Stimulated activated memory B cell treated with anti-CD40 and anti-IgM and Interleukin-4, amounts not matched to agents 10 μg/mL and 1 μg/mL and 100 μg/mL, for 72 hours (primary cell): ENCODE measurements at regions not wholly inside any gene's neighbourhood (a gene's known extent, or its start where the extent isn't known, plus 50 kb on each side); places are given as distances from the start of the nearest gene placed in this dataset.
"Not testable (repeated sequence)": the region's sequence is repeated elsewhere in the genome, so short reads cannot be mapped to it uniquely, and the experiment has no call there.

Experiments
- ATAC-seq: fragments of 150-1000 bp; cut with Tn5 transposase; 2 replicates; pipeline ENCODE4 v1.10.0; 2021
- H3K27ac Mint-ChIP-seq: one replicate; pipeline ENCODE4 v1.8.0; 2022; ENCODE audit warnings: mild to moderate bottlenecking, mixed read lengths
- H3K27me3 Mint-ChIP-seq: one replicate; pipeline ENCODE4 v1.8.0; 2022; ENCODE audit warnings: mixed read lengths
- H3K36me3 Mint-ChIP-seq: one replicate; pipeline ENCODE4 v1.8.0; 2022; ENCODE audit warnings: mixed read lengths
- H3K4me1 Mint-ChIP-seq: one replicate; pipeline ENCODE4 v1.8.0; 2022; ENCODE audit warnings: mixed read lengths
- H3K4me3 Mint-ChIP-seq: one replicate; pipeline ENCODE4 v1.8.0; 2022; ENCODE audit warnings: mild to moderate bottlenecking, moderate library complexity, mixed read lengths
- H3K9me3 Mint-ChIP-seq: one replicate; pipeline ENCODE4 v1.8.0; 2022; ENCODE audit warnings: mixed read lengths

DNA sequence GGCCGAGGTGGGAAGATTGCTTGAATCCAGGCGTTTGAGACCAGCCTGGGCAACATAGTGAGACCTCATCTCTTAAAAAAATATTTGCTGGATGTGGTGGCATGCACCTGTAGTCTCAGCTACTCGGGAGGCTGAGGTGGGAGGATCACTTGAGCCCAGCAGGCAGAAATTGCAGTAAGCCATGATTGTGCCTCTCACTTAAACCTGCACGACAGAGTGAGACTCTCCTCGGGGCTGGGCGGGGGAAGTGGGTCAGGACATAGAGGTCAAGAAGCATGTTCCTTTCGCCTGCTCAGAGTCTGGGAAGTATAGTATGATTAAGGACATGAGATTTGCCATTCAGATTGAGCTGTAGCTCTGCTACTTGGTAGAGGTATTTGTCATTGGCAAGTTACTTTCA, 52.3 kb downstream of the SEPTIN7 start:
- Mint-ChIP-seq H3K36me3 (peaks cover 42% of the 10 kb centered on the region), H3K4me1 (peaks cover 50% of the 10 kb centered on the region)
- not testable (repeated sequence) for H3K27me3 Mint-ChIP-seq, H3K4me3 Mint-ChIP-seq, H3K27ac Mint-ChIP-seq, ATAC-seq, H3K9me3 Mint-ChIP-seq

DNA sequence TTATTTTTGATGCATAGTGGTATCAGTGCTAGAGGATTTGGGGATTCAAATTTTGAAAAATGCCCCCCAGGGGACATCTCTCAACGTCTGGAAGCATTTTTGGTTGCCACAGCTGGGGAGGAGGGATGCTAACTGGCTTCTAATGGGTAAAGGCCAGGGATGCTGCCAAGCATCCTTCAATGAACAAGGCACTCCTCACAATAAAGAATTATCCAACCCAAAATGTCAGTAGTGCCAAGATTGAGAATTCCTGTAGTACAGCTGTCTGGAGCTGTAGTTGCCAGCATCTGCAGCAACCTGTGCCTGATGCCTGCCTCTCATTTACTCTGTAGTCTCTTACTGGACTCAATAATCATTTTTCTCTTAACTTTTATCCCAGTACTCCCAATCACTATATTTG, 53.5 kb downstream of the SEPTIN7 start:
- H3K4me1 Mint-ChIP-seq: peaks cover 46% of the 10 kb centered on the region

DNA sequence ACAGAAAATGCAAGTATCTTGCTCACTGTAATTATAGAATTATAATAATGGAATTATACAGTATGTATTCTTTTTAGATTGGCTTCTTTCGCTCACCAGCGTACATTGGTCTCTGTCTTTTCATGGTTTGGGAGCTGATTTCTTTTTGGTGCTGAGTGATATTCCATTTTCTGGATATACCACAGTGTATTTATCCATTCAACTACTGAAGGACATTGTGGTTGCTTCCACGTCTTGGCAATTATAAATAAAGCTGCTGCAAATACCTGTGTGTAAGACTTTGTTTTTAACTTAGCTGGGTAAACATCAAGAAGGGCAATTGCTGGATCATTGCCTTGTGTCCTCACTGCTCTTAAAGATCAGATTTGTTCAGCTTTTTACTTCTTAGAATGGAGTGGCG, 55.3 kb downstream of the SEPTIN7 start:
- Mint-ChIP-seq H3K27me3 (no peaks in the 10 kb centered on the region), H3K27ac (no peak overlapping the region), H3K4me1 (peaks cover 50% of the 10 kb centered on the region), H3K36me3 (peaks cover 35% of the 10 kb centered on the region), H3K9me3 (peaks cover 3% of the 10 kb centered on the region), H3K4me3 (no peak overlapping the region)
- ATAC-seq: no peak

More for the DNA sequence above, 53.5 kb downstream of the SEPTIN7 start:
- peaks cover 40% of the 10 kb centered on the region for H3K36me3 Mint-ChIP-seq
- H3K4me3 Mint-ChIP-seq: no peak overlapping the region
- ATAC-seq: no peak
- no peak overlapping the region for H3K27ac Mint-ChIP-seq
- H3K9me3 Mint-ChIP-seq: peaks cover 3% of the 10 kb centered on the region
- no peaks in the 10 kb centered on the region for H3K27me3 Mint-ChIP-seq

DNA sequence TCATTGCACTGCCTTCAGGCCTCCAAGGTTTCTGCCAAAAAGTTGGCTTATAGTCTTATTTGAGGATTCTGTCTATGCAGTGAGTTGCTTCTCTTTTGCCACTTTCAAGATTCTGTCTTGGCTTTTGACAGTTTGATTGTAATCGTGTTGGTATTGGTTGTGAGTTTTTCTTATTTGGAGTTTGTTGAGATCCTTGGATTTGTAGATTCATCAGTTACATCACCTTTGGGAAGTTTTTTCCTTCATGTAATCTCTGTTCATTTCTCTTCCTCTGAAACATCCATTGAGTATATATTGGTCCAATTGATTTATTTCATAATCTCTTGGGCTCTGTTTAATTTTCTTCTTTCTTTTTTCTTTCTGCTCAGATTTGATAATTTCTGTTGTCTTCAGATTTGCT, 59.8 kb downstream of the SEPTIN7 start:
- Mint-ChIP-seq H3K36me3 (peaks cover 42% of the 10 kb centered on the region), H3K27me3 (no peaks in the 10 kb centered on the region), H3K27ac (peak overlapping the region; percentile 1), H3K4me3 (no peak overlapping the region), H3K4me1 (peaks cover 42% of the 10 kb centered on the region), H3K9me3 (peaks cover 3% of the 10 kb centered on the region)
- no peak for ATAC-seq

DNA sequence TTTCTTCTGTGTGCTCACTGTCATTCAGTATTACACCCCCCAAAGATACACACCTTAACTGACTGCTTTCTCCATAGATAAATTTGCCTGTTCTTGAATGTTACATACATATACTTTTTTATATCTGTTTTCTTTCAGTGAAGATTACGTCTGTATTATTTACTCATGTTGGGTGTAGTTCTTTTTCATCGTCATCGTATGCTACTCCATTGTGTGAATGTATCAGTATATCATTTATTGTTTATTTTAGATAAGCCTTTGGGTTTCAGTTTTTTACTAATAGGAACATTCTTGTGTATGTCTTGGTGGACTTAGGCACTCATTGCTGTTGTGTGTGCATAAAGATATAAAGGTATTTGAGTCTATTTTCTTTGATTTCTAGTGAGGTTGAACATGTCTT, 64.4 kb downstream of the SEPTIN7 start:
- Mint-ChIP-seq H3K27me3 (no peaks in the 10 kb centered on the region), H3K9me3 (no peaks in the 10 kb centered on the region), H3K4me3 (no peak overlapping the region), H3K27ac (no peak overlapping the region), H3K4me1 (peaks cover 34% of the 10 kb centered on the region), H3K36me3 (peaks cover 55% of the 10 kb centered on the region)
- no peak for ATAC-seq

DNA sequence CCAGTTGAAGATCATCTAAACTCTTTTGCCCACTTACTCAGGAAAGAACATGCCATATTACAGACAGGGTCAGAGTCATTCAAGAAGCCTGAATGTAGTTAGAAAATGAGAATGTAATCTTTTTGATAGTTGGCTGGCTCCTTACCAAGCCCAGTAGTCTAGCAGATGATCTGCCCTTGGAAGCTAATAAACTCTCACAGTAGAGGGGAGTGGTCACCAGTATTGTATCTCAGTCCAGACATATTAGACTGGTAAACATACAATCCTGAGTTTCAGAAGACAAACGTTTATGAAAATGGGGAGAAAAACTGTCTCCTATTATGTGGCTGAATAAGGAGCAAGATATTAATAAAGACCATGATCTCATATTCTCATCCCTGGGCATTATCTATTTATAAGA, 65.3 kb downstream of the SEPTIN7 start:
- Mint-ChIP-seq H3K9me3 (no peaks in the 10 kb centered on the region), H3K4me3 (no peak overlapping the region), H3K27me3 (no peaks in the 10 kb centered on the region), H3K4me1 (peaks cover 30% of the 10 kb centered on the region), H3K36me3 (peaks cover 60% of the 10 kb centered on the region), H3K27ac (no peak overlapping the region)
- no peak for ATAC-seq

DNA sequence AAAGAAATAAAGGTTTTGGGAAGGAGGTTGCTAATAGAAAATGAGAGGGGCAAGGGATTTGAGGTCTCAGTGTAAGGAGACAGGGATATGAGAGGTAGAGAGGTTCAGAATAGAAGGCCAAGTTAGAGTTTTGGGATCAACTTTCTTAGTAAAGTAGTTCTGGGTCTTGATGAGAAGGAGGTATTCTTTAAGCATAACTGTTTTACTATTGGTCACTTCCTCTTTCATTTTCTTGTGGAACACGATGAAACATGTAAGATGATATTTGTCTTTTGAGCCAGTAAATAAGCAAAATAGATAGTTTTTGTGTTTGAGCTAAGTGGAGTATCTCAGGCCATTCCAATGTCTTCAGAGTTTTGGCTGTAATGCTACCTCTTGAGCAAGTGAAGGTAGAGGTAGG, 68.3 kb downstream of the SEPTIN7 start:
- ATAC-seq, H3K4me3 Mint-ChIP-seq, H3K9me3 Mint-ChIP-seq, H3K27me3 Mint-ChIP-seq: not testable (repeated sequence)
- Mint-ChIP-seq H3K36me3 (peaks cover 58% of the 10 kb centered on the region), H3K27ac (peak overlapping the region; percentile 15), H3K4me1 (peaks cover 25% of the 10 kb centered on the region)

DNA sequence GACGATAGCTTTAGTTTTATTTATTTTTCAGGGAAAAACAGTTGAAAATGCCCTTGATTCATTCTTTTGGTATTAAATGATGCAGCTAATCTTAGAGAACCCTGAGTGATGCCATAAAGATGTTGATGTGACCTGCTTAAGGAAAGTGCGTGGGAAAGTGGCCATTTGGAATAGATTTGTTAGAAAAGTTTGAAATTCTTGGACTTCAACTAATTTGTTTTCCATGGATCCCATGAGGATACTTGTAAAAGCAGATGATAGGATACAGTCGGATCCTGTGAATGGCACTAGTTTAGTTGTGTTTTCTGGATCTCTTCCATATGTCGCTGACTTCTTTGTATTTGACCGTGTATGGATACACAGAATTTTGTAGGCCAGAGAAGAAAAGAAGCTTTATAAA, 69.0 kb downstream of the SEPTIN7 start:
- Mint-ChIP-seq H3K4me1 (peaks cover 31% of the 10 kb centered on the region), H3K27me3 (no peaks in the 10 kb centered on the region), H3K36me3 (peaks cover 57% of the 10 kb centered on the region), H3K9me3 (no peaks in the 10 kb centered on the region), H3K27ac (no peak overlapping the region), H3K4me3 (no peak overlapping the region)
- no peak for ATAC-seq

DNA sequence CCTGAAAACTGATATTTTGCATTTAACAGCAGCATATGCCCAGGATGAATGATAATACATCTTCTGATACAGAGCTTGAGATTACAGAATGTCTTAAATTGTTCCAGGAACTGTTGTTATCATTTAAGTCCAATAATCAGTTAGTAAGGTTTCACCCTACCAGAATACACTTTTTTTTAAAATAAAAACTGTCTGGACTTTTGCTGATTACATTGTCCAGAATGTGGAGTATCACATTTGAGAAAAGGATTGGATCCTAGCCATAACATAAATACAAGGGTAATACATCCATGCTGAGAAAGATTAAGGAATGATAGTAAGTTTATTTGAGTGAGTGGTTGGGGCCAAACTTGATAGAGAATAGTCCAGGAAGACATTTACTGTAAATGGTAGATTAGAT, 71.0 kb downstream of the SEPTIN7 start:
- no peaks in the 10 kb centered on the region for H3K9me3 Mint-ChIP-seq
- H3K27ac Mint-ChIP-seq: no peak overlapping the region
- H3K27me3 Mint-ChIP-seq: no peaks in the 10 kb centered on the region
- H3K4me3 Mint-ChIP-seq: no peak overlapping the region
- peaks cover 31% of the 10 kb centered on the region for H3K4me1 Mint-ChIP-seq
- ATAC-seq: no peak
- peaks cover 37% of the 10 kb centered on the region for H3K36me3 Mint-ChIP-seq

DNA sequence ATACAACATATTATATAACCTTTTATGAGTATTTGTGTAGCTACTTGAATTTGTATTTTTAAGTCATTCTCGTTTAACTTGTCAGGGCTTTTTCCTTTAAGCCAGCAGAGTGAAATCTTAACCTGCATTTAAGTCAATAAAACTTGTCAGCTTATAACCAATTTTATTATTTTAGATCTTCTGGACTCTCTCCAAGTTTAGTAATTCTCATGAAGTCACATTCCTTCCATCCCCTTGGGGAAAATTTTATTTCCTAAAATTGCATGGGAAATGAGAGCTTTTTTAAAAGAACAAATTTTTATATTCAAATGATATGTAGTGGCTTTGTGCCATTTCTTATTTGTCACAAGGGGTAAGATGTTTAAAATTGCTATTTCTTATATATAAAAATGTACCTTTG, 74.0 kb downstream of the SEPTIN7 start:
- no peak overlapping the region for H3K4me3 Mint-ChIP-seq

DNA sequence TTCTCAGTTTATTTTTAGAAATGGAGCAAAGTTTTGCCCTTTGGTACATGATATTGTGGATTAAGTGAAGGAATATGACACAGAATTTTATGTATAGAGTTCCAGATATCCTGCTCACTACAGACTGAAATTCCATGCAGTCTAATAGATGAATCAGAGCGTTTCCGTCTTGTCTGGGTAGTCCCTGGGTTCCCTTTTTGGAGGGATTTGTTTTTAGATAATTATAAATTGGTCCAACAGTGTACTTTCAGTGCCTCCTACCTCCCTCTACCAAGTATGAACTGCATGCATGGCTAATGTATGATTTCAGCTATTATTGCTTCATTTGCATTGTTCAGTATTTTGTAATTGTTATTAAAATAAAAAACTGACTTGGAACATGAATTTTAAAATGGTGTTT, 74.4 kb downstream of the SEPTIN7 start:
- H3K9me3 Mint-ChIP-seq: no peaks in the 10 kb centered on the region
- H3K4me3 Mint-ChIP-seq: no peak overlapping the region
- ATAC-seq: no peak
- H3K4me1 Mint-ChIP-seq: peaks cover 26% of the 10 kb centered on the region
- H3K27me3 Mint-ChIP-seq: no peaks in the 10 kb centered on the region
- H3K36me3 Mint-ChIP-seq: peaks cover 29% of the 10 kb centered on the region
- no peak overlapping the region for H3K27ac Mint-ChIP-seq

More for the DNA sequence above, 74.0 kb downstream of the SEPTIN7 start:
- peaks cover 29% of the 10 kb centered on the region for H3K4me1 Mint-ChIP-seq
- H3K36me3 Mint-ChIP-seq: peaks cover 31% of the 10 kb centered on the region
- no peaks in the 10 kb centered on the region for H3K27me3 Mint-ChIP-seq
- H3K9me3 Mint-ChIP-seq: no peaks in the 10 kb centered on the region
- H3K27ac Mint-ChIP-seq: no peak overlapping the region
- ATAC-seq: no peak

DNA sequence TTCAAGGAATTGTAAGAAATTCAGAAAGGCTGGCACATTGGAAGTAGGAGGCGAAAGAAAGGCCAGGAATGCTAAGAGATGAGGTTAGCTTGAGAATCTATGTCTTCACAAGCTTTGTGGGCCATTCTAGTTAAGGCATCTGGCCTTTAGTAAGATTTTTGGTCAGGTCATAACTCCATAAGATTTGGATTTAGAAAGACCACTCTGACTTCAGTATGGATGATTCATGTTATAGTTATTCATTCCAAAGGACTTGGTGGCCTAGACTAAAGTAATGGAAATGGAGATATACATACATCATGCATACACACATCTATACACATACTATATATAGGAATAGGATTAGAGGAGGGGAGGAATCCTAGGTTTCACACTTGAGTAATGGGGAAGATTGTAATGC, 77.5 kb downstream of the SEPTIN7 start:
- peaks cover 39% of the 10 kb centered on the region for H3K36me3 Mint-ChIP-seq
- H3K27ac Mint-ChIP-seq: peak overlapping the region; percentile 43
- H3K4me3 Mint-ChIP-seq: no peak overlapping the region

DNA sequence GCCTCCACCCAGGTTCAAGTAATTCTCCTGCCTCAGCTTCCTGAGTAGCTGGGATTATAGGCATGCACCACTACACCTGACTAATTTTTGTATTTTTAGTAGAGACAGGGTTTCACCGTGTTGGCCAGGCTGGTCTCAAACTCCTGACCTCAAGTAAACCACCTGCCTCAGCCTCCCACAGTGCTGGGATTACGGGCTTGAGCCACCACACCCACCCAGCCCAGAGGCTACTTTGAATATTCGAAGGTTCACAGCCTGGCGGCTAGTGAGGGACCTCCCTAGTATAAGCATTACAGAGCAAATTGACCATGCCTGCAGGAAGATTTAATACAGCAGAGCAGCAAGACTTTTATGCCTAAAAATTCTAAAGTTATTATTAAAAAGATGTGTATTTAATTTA, 86.6 kb downstream of the SEPTIN7 start:
- peaks cover 51% of the 10 kb centered on the region for H3K36me3 Mint-ChIP-seq

More for the DNA sequence above, 77.5 kb downstream of the SEPTIN7 start:
- ATAC-seq: no peak
- Mint-ChIP-seq H3K9me3 (no peaks in the 10 kb centered on the region), H3K27me3 (no peaks in the 10 kb centered on the region), H3K4me1 (peaks cover 25% of the 10 kb centered on the region)

DNA sequence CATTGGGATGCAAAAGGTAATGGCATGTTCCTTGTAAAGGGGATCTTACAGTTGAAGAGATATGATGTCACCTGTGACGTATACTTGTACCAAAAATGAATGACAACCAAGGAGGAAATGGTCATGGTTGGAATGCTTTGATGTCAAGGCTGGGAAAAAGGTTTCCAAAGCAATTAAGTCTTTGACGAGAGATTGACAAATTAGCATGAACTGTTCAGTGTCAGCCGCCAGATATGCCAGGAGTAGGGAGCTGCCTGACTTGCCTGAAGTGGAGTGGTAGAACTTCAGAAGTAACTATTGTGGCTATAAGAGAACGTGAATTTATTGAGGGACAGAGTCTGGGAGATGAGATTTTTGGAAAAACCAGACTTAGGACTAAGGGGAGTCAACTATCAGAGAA, 88.1 kb downstream of the SEPTIN7 start:
- Mint-ChIP-seq H3K36me3 (peaks cover 55% of the 10 kb centered on the region), H3K4me3 (no peak overlapping the region), H3K4me1 (peaks cover 25% of the 10 kb centered on the region), H3K27ac (no peak overlapping the region), H3K27me3 (no peaks in the 10 kb centered on the region), H3K9me3 (no peaks in the 10 kb centered on the region)
- no peak for ATAC-seq

More for the DNA sequence above, 86.6 kb downstream of the SEPTIN7 start:
- not testable (repeated sequence) for H3K27ac Mint-ChIP-seq, ATAC-seq, H3K9me3 Mint-ChIP-seq, H3K27me3 Mint-ChIP-seq, H3K4me3 Mint-ChIP-seq
- H3K4me1 Mint-ChIP-seq: peaks cover 25% of the 10 kb centered on the region

DNA sequence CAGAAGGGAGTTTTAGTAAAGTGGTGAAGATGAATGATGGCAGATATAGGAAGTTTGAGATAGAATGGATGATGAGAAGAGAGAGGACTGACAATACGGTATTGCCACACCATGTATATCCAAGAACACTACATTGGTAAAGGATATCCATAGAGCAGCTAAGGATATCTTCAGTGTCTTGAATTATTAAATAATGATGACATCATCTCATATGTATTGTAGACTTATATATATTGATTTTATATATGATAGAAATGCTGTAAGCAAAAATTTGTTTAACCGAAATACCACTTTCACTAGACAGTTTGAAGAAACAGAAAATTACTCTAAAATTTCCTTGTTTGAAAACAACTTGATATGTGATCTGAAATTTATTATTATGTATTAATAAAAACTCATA, 89.0 kb downstream of the SEPTIN7 start:
- H3K27ac Mint-ChIP-seq: peak overlapping the region; percentile 20
- no peaks in the 10 kb centered on the region for H3K27me3 Mint-ChIP-seq
- H3K4me3 Mint-ChIP-seq: no peak overlapping the region
- H3K4me1 Mint-ChIP-seq: peaks cover 23% of the 10 kb centered on the region
- ATAC-seq: no peak
- peaks cover 60% of the 10 kb centered on the region for H3K36me3 Mint-ChIP-seq
- no peaks in the 10 kb centered on the region for H3K9me3 Mint-ChIP-seq

DNA sequence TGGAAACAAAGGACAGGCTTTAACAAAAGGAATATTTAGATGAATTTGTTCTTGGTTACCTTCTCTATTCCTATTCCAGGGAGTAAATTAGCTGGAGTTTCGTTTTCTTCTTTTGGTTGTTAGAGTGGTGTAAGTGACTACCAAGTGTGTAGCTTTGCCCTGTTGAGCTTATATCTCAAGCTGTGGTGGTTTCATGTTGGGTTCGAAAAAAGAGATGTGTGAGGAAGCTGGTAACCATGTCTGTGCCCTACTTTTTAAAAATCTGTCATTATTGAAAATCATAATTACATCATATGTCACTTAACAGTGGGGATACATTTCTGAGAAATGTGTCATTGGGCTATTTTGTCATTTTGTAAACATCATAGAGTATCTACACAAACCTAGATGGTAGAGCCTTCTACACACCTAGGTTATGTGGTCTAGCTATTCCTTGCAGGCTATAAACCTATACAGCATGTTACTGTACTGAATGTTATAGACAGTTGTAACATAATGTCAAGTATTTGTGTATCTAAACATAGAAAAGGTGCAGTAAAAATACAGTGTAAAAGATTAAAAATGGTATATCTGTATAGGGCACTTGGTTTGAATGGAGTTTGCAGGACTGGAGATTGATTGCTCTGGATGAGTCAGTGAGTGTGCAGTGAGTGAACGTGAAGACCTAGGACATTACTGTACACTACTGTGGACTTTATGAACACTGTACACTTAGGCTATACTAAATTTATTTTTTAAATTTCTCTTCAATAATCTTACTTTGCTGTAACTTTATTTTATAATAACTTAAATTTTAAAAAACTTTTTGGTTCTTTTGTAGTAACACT, 90.4 kb downstream of the SEPTIN7 start:
- no peaks in the 10 kb centered on the region for H3K27me3 Mint-ChIP-seq
- no peak for ATAC-seq
- peaks cover 55% of the 10 kb centered on the region for H3K36me3 Mint-ChIP-seq
- peaks cover 17% of the 10 kb centered on the region for H3K4me1 Mint-ChIP-seq
- no peak overlapping the region for H3K4me3 Mint-ChIP-seq
- no peaks in the 10 kb centered on the region for H3K9me3 Mint-ChIP-seq
- H3K27ac Mint-ChIP-seq: no peak overlapping the region
